GM12878 (cell line): ENCODE measurements at regions not wholly inside any gene's neighbourhood (a gene's known extent, or its start where the extent isn't known, plus 50 kb on each side); places are given as distances from the start of the nearest gene placed in this dataset.

Experiments
- ATAC-seq: fragments of 200-7000 bp; cut with Tn5 transposase; 3 replicates; pipeline ENCODE4 v1.9.1; 2020; ENCODE audit warnings: mild to moderate bottlenecking, moderate library complexity
- BruUV-seq: library from RNA; stranded (reverse); fragments of 400-500 nt; replicated peaks from 2 replicates; lab custom pipeline; 2021; lab: Mats Ljungman, UMichigan
- CTCF ChIA-PET: fragments of 300-600 bp; sonication (Branson Sonifier 250); formaldehyde crosslinking; extraction: SDS; loops from one replicate; lab custom pipeline; 2021; ENCODE audit warnings: inconsistent platforms; lab: Yijun Ruan, JAX
- POLR2A ChIA-PET: fragments of 350-600 bp; formaldehyde crosslinking; extraction: SDS; loops from one replicate; lab custom pipeline; 2021; ENCODE audit warnings: inconsistent platforms; lab: Charles Lee
- RAD21 ChIA-PET: fragments of 300-600 bp; sonication (Branson Sonifier 250); formaldehyde crosslinking; loops from one replicate; lab custom pipeline; 2023; ENCODE audit warnings: antibody characterized with exemption; ENCODE audit not compliant: unreplicated experiment; lab: Charles Lee
- SMC1A ChIA-PET: fragments of 300-600 bp; sonication (Branson Sonifier 250); formaldehyde crosslinking; loops from one replicate; lab custom pipeline; 2023; ENCODE audit not compliant: unreplicated experiment, uncharacterized antibody; lab: Charles Lee
- DNase-seq: peaks from one replicate; pipeline ENCODE4 v3.0.0-alpha.2; 2011; ENCODE audit warnings: low read depth, low spot score
- FAIRE-seq: peaks from 3 replicates; lab custom pipeline; 2011; peaks lifted over from hg19 to GRCh38; lab: Jason Lieb, UNC
- H2AFZ ChIP-seq: 2 replicates; pipeline ENCODE4 v1.6.0; 2011; ENCODE audit warnings: low read depth, low read length, control low read depth; ENCODE audit not compliant: control insufficient read depth
- H3K27ac ChIP-seq: 2 replicates; pipeline ENCODE4 v1.5.1; 2011; ENCODE audit warnings: control low read depth; ENCODE audit not compliant: control insufficient read depth, insufficient read depth
- H3K27me3 ChIP-seq, 2 experiments: replicated peaks in 1 of 2; 2 replicates each; pipeline versions ENCODE4 v1.6.0 to v1.6.1; 2011; ENCODE audit warnings: low read length in 1 of 2; ENCODE audit not compliant: control insufficient read depth in 2 of 2, insufficient read depth in 2 of 2
- H3K36me3 ChIP-seq, 2 experiments: 2 replicates each; pipeline ENCODE4 v1.5.1; 2011; ENCODE audit warnings: low read length in 1 of 2; ENCODE audit not compliant: control insufficient read depth in 2 of 2, insufficient read depth in 2 of 2
- H3K4me1 ChIP-seq: 2 replicates; pipeline ENCODE4 v1.6.1; 2011; ENCODE audit warnings: mild to moderate bottlenecking, low read length, moderate library complexity, mixed read lengths; ENCODE audit not compliant: control insufficient read depth, insufficient read depth
- H3K4me2 ChIP-seq: 2 replicates; pipeline ENCODE4 v1.6.0; 2011; ENCODE audit warnings: control low read depth; ENCODE audit not compliant: control insufficient read depth, insufficient read depth
- H3K4me3 ChIP-seq: fragments of 200-600 bp; sonication (generic); 2 replicates; pipeline ENCODE4 v1.5.1; 2016
- H3K79me2 ChIP-seq: 2 replicates; pipeline ENCODE4 v1.6.0; 2011; ENCODE audit warnings: low read length; ENCODE audit not compliant: control insufficient read depth, insufficient read depth
- H3K9ac ChIP-seq: 2 replicates; pipeline ENCODE4 v1.8.0; 2011; ENCODE audit warnings: low read length, control low read depth, mixed read lengths; ENCODE audit not compliant: control insufficient read depth, insufficient read depth
- H3K9me3 ChIP-seq: replicated peaks from 3 replicates; pipeline ENCODE4 v1.5.1; 2011; ENCODE audit warnings: mild to moderate bottlenecking, low read length; ENCODE audit not compliant: control insufficient read depth, insufficient read depth
- H4K20me1 ChIP-seq: 2 replicates; pipeline ENCODE4 v1.6.0; 2011; ENCODE audit not compliant: control insufficient read depth, insufficient read depth
- ATF2 ChIP-seq: IDR thresholded peaks from 2 replicates; pipeline ENCODE4 v1.6.1; 2012; ENCODE audit warnings: low read length, inconsistent platforms
- BRCA1 ChIP-seq: IDR thresholded peaks from 2 replicates; pipeline ENCODE4 v1.6.1; 2011; ENCODE audit warnings: low read depth, low read length, improper control_type of control experiment
- CHD1 ChIP-seq: IDR thresholded peaks from 2 replicates; pipeline ENCODE4 v1.6.1; 2012; ENCODE audit warnings: low read depth, low read length, improper control_type of control experiment
- EED ChIP-seq: sonication (generic); IDR thresholded peaks from 2 replicates; pipeline ENCODE4 v1.6.1; 2016; ENCODE audit warnings: antibody characterized with exemption, low read depth
- IKZF1 ChIP-seq: fragments of 450-650 bp; conservative IDR thresholded peaks from 2 replicates; pipeline ENCODE4 v1.6.1; 2017; ENCODE audit warnings: antibody characterized with exemption, mild to moderate bottlenecking
- JUND ChIP-seq: IDR thresholded peaks from 2 replicates; pipeline ENCODE4 v1.6.1; 2012; ENCODE audit warnings: low read depth, mild to moderate bottlenecking, low read length, improper control_type of control experiment, moderate library complexity
- MEF2A ChIP-seq: IDR thresholded peaks from 2 replicates; pipeline ENCODE4 v1.6.1; 2011; ENCODE audit warnings: low read depth, mild to moderate bottlenecking, low read length, moderate library complexity; ENCODE audit not compliant: insufficient read depth
- RAD21 ChIP-seq: IDR thresholded peaks from 2 replicates; pipeline ENCODE4 v1.6.1; 2011; ENCODE audit warnings: mild to moderate bottlenecking, low read depth, low read length, moderate library complexity; ENCODE audit not compliant: insufficient read depth
- SMARCA5 ChIP-seq: fragments of 450-650 bp; IDR thresholded peaks from 2 replicates; pipeline ENCODE4 v1.6.1; 2017; ENCODE audit warnings: mild to moderate bottlenecking
- SUZ12 ChIP-seq: fragments of 200-600 bp; sonication (generic); IDR thresholded peaks from one replicate; pipeline ENCODE4 v1.6.1; 2018; ENCODE audit warnings: antibody characterized with exemption, mild to moderate bottlenecking; ENCODE audit not compliant: unreplicated experiment
- TAF1 ChIP-seq: IDR thresholded peaks from 2 replicates; pipeline ENCODE4 v1.6.1; 2011; ENCODE audit warnings: mild to moderate bottlenecking, low read depth, low read length, borderline replicate concordance
- TCF3 ChIP-seq: IDR thresholded peaks from 2 replicates; pipeline ENCODE4 v1.6.1; 2012; ENCODE audit warnings: low read depth, mild to moderate bottlenecking, low read length, borderline replicate concordance; ENCODE audit not compliant: insufficient read depth
- YY1 ChIP-seq: IDR thresholded peaks from 2 replicates; pipeline ENCODE4 v1.6.1; 2011; ENCODE audit warnings: low read depth, mild to moderate bottlenecking, low read length
- ZNF24 ChIP-seq: fragments of 450-650 bp; IDR thresholded peaks from 2 replicates; pipeline ENCODE4 v1.6.1; 2017; ENCODE audit warnings: antibody characterized with exemption, mild to moderate bottlenecking
- ZNF274 ChIP-seq: IDR thresholded peaks from one replicate; pipeline ENCODE4 v1.8.0; 2011; ENCODE audit not compliant: insufficient read length, insufficient read depth
- WGBS: methylation state at CpG from one replicate; pipeline ENCODE4 v1.1.6; 2016; ENCODE audit warnings: low lambda C conversion rate; ENCODE audit not compliant: insufficient replicate concordance, insufficient coverage; ENCODE audit errors: missing lambda C conversion rate; 5-methylcytosine and 5-hydroxymethylcytosine counted together
- in situ Hi-C: fragments of 300-500 bp; cut with MboI; formaldehyde crosslinking; loops from 9 replicates; pipeline ENCODE4 v1.14.3; 2018; ENCODE audit warnings: mixed read lengths
- intact Hi-C: fragments of 100-400 bp; cut with micrococcal nuclease; formaldehyde crosslinking; loops from one replicate; pipeline ENCODE4 v1.14.2; 2022; ENCODE audit not compliant: unreplicated experiment

DNA sequence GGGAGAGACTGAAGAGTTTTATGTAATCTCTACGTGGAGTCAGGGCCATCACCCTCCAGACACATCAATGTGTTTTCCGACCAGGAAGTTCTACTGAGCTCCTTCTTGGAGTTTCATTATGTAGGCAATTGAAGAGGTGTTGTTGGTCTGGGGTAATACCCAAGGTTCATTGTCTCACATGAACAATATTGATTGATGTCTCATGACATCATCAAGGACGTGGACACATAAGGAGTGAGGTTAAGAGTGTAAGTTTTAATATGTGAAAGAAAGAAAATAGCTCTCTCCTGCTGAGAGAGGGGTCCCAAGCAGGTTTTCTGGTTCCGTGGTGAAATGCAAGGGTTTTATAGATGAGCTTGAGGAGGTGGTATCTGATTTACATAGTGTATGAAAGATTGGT, 280.7 kb upstream of the MIR17HG start:
- no peaks in the 10 kb centered on the region for H4K20me1 ChIP-seq
- no peak overlapping the region for H3K27ac ChIP-seq
- no peak overlapping the region for H3K4me2 ChIP-seq
- no peak overlapping the region for H2AFZ ChIP-seq
- H3K9ac ChIP-seq, result no peak overlapping the region
- H3K9me3 ChIP-seq, result no peaks in the 10 kb centered on the region
- no TSS peak for BruUV-seq
- RAD21 ChIA-PET, result interaction anchor here (1.7 kb wide), 1 partner anchor 8 kb away, joined by 4 read pairs; no protein-coding TSS in a partner anchor
- no peaks in the 10 kb centered on the region for H3K79me2 ChIP-seq
- FAIRE-seq, result no peak
- H3K4me3 ChIP-seq, result no peak overlapping the region
- H3K4me1 ChIP-seq, result no peaks in the 10 kb centered on the region
- DNase-seq, result no peak
- WGBS, result 21% methylated on average over 4 of the region's 4 CpGs
- CTCF ChIA-PET, result interaction anchor here (1.1 kb wide), 1 partner anchor 13 kb away, joined by 3 read pairs; no protein-coding TSS in a partner anchor
- no peak for ATAC-seq
- POLR2A ChIA-PET, result no interaction called here
- TF ChIP-seq TAF1 (no peak), RAD21 (no peak), ZNF24 (no peak), YY1 (no peak)
- no peaks in the 10 kb centered on the region for H3K27me3 ChIP-seq
- SMC1A ChIA-PET, result interaction anchor here (1.0 to 3.6 kb wide), 4 partner anchors 9 to 57 kb away, joined by 3 to 14 read pairs (median 4); no protein-coding TSS in a partner anchor
- no peaks in the 10 kb centered on the region for H3K36me3 ChIP-seq
- in situ Hi-C loops, result no loop called here
- intact Hi-C loops, result no loop called here

GRCh38 chr13:91072486-91072885, 275.0 kb upstream of the MIR17HG start:
- ATAC-seq, result no peak
- 47% methylated on average over 2 of the region's 2 CpGs for WGBS
- SMC1A ChIA-PET, result no interaction called here
- H4K20me1 ChIP-seq, result no peaks in the 10 kb centered on the region
- H3K9ac ChIP-seq, result no peak overlapping the region
- H3K9me3 ChIP-seq, result no peaks in the 10 kb centered on the region; the same call in 2 of the 3 replicates
- no peak overlapping the region for H3K4me3 ChIP-seq
- H3K27ac ChIP-seq, result no peak overlapping the region
- H3K4me1 ChIP-seq, result no peaks in the 10 kb centered on the region
- no peak for FAIRE-seq
- H3K27me3 ChIP-seq, result no peaks in the 10 kb centered on the region
- BruUV-seq, result no TSS peak
- no peak for DNase-seq
- intact Hi-C loops (no loop called here), in situ Hi-C loops (no loop called here)
- CTCF ChIA-PET, result interaction anchor here (1.7 kb wide), 1 partner anchor 28 kb away, joined by 3 read pairs; no protein-coding TSS in a partner anchor
- RAD21 ChIA-PET, result no interaction called here
- no peak overlapping the region for H3K4me2 ChIP-seq
- H3K79me2 ChIP-seq, result no peaks in the 10 kb centered on the region
- TF ChIP-seq EED (no peak), MEF2A (no peak), ATF2 (no peak), ZNF274 (no peak), BRCA1 (no peak), SUZ12 (no peak), TCF3 (no peak), IKZF1 (no peak), SMARCA5 (no peak), JUND (no peak), CHD1 (no peak)
- no peak overlapping the region for H2AFZ ChIP-seq
- no peaks in the 10 kb centered on the region for H3K36me3 ChIP-seq
- POLR2A ChIA-PET, result interaction anchor here (1.2 kb wide), 1 partner anchor 12 kb away, joined by 3 read pairs; no protein-coding TSS in a partner anchor
